Stomach (tissue), 8 donors: ENCODE measurements at regions not wholly inside any gene's neighbourhood (a gene's known extent, or its start where the extent isn't known, plus 50 kb on each side); places are given as distances from the start of the nearest gene placed in this dataset.

Experiments
- DNase-seq, 2 donors: peaks; one replicate each; pipeline versions ENCODE4 v3.0.0 to v3.0.0-alpha.2; 2013 to 2019
- H3K27ac ChIP-seq, 5 donors: fragments of 200-600 bp in 4 of 5; sonication (generic) in 4 of 5; one replicate each; pipeline ENCODE4 v1.5.1; 2013 to 2019; ENCODE audit warnings: mild to moderate bottlenecking in 1 of 5, moderate library complexity in 1 of 5
- H3K27me3 ChIP-seq, 3 donors: fragments of 200-600 bp; sonication (generic); one replicate each; pipeline ENCODE4 v1.5.1; 2017 to 2019; ENCODE audit warnings: mixed run types in 1 of 3
- H3K36me3 ChIP-seq, 4 donors: fragments of 200-600 bp; sonication (generic); 1 replicate in 3 of 4; 2 replicates in 1 of 4; pipeline ENCODE4 v1.5.1; 2016 to 2019
- H3K4me1 ChIP-seq, 4 donors: fragments of 200-600 bp; sonication (generic); one replicate each; pipeline ENCODE4 v1.5.1; 2016 to 2019
- H3K4me3 ChIP-seq, 4 donors: fragments of 200-600 bp; sonication (generic) in 3 of 4; one replicate each; pipeline ENCODE4 v1.5.1; 2016 to 2019; ENCODE audit warnings: mild to moderate bottlenecking in 1 of 4
- H3K9me3 ChIP-seq, 4 donors: fragments of 200-600 bp; sonication (generic); one replicate each; pipeline ENCODE4 v1.5.1; 2016 to 2019
- EP300 ChIP-seq: sonication (generic); formaldehyde crosslinking; IDR thresholded peaks from one replicate; pipeline ENCODE4 v1.6.1; 2017; ENCODE audit warnings: antibody characterized with exemption
- POLR2A ChIP-seq, 4 donors: fragments of 450-650 bp; IDR thresholded peaks; one replicate each; pipeline ENCODE4 v1.6.1; 2016; ENCODE audit warnings: antibody characterized with exemption in 4 of 4, control low read depth in 2 of 4, mild to moderate bottlenecking in 1 of 4, moderate library complexity in 1 of 4
- POLR2AphosphoS5 ChIP-seq, 3 donors: sonication (generic); formaldehyde crosslinking; IDR thresholded peaks; one replicate each; pipeline ENCODE4 v1.6.1; 2016; ENCODE audit warnings: antibody characterized with exemption in 3 of 3
- WGBS, 5 donors: extraction: QIAGEN DNeasy Blood & Tissue Kit in 3 of 5; methylation state at CpG; one replicate each; pipeline versions ENCODE4 v1.1.5 to v1.1.7; 2013 to 2018; 5-methylcytosine and 5-hydroxymethylcytosine counted together
- intact Hi-C: fragments of 100-400 bp; cut with DNase I; formaldehyde crosslinking; loops from one replicate; pipeline ENCODE4 v1.15.1; 2023; ENCODE audit warnings: low total_unique reads
- TF ChIP-seq, protein P1 (sequence below), 7 experiments: fragments of 450-650 bp in 4 of 7; fragments of 200-600 bp in 3 of 7; sonication (generic) in 3 of 7; IDR thresholded peaks; one replicate each; pipeline ENCODE4 v1.5.1; 2016 to 2019; ENCODE audit warnings: antibody characterized with exemption in 7 of 7, control low read depth in 2 of 7, mild to moderate bottlenecking in 1 of 7
- donor health status: healthy with polysubstance abuse.
- donor health status: Bipolar disorder and iron deficiency.
- donor health status: healthy.

- H3K36me3 ChIP-seq = no peaks in the 10 kb centered on the region
- H3K4me3 ChIP-seq = no peak overlapping the region
- no peak overlapping the region for H3K27ac ChIP-seq
- no peaks in the 10 kb centered on the region for H3K9me3 ChIP-seq
- TF ChIP-seq POLR2A (IDR thresholded peaks at IDR 0.05) (no peak), POLR2AphosphoS5 (IDR thresholded peaks at IDR 0.05) (no peak), EP300 (no peak)
- TF ChIP-seq, protein P1, sequence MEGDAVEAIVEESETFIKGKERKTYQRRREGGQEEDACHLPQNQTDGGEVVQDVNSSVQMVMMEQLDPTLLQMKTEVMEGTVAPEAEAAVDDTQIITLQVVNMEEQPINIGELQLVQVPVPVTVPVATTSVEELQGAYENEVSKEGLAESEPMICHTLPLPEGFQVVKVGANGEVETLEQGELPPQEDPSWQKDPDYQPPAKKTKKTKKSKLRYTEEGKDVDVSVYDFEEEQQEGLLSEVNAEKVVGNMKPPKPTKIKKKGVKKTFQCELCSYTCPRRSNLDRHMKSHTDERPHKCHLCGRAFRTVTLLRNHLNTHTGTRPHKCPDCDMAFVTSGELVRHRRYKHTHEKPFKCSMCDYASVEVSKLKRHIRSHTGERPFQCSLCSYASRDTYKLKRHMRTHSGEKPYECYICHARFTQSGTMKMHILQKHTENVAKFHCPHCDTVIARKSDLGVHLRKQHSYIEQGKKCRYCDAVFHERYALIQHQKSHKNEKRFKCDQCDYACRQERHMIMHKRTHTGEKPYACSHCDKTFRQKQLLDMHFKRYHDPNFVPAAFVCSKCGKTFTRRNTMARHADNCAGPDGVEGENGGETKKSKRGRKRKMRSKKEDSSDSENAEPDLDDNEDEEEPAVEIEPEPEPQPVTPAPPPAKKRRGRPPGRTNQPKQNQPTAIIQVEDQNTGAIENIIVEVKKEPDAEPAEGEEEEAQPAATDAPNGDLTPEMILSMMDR (IDR thresholded peaks at IDR 0.05) = no peak
- H3K4me1 ChIP-seq = peaks cover 0 to 12% (median 0%) of the 10 kb centered on the region in 4 donors
- intact Hi-C loops = no loop called here
- 27 to 49% (median 39%) methylated on average over 8 of the region's 8 CpGs for WGBS, 5 donors
- peak in 1 of 2 donors; percentile 24 for DNase-seq
- no peaks in the 10 kb centered on the region for H3K27me3 ChIP-seq
Observed at GRCh38 chr2:235170536-235171521, 219.0 kb downstream of the SH3BP4 start.

GRCh38 chr2:235171550-235172031 lies 219.8 kb downstream of the SH3BP4 start:
- H3K9me3 ChIP-seq = no peaks in the 10 kb centered on the region
- WGBS, 5 donors = 32 to 46% (median 37%) methylated on average over 4 of the region's 4 CpGs
- TF ChIP-seq POLR2AphosphoS5 (IDR thresholded peaks at IDR 0.05) (no peak), EP300 (no peak), POLR2A (IDR thresholded peaks at IDR 0.05) (no peak)
- TF ChIP-seq, protein P1 (IDR thresholded peaks at IDR 0.05) = no peak
- no peak for DNase-seq
- H3K4me1 ChIP-seq = peaks cover 0 to 12% (median 0%) of the 10 kb centered on the region in 4 donors
- no peaks in the 10 kb centered on the region for H3K36me3 ChIP-seq
- H3K27me3 ChIP-seq = no peaks in the 10 kb centered on the region
- H3K27ac ChIP-seq = no peak overlapping the region
- intact Hi-C loops = no loop called here
- H3K4me3 ChIP-seq = no peak overlapping the region

GRCh38 chr2:235180642-235181041 lies 228.8 kb downstream of the SH3BP4 start:
- intact Hi-C loops = no loop called here
- 88 to 91% (median 91%) methylated on average over 6 of the region's 6 CpGs for WGBS, 5 donors
- TF ChIP-seq, protein P1 (IDR thresholded peaks at IDR 0.05) = no peak
- TF ChIP-seq EP300 (no peak), POLR2AphosphoS5 (IDR thresholded peaks at IDR 0.05) (no peak), POLR2A (IDR thresholded peaks at IDR 0.05) (no peak)
- no peaks in the 10 kb centered on the region for H3K36me3 ChIP-seq
- H3K4me3 ChIP-seq = no peak overlapping the region
- no peak overlapping the region for H3K27ac ChIP-seq
- no peak for DNase-seq
- H3K27me3 ChIP-seq = peaks cover 0 to 8% (median 5%) of the 10 kb centered on the region in 3 donors
- no peaks in the 10 kb centered on the region for H3K4me1 ChIP-seq
- H3K9me3 ChIP-seq = peaks cover 0 to 4% (median 0%) of the 10 kb centered on the region in 4 donors

DNA sequence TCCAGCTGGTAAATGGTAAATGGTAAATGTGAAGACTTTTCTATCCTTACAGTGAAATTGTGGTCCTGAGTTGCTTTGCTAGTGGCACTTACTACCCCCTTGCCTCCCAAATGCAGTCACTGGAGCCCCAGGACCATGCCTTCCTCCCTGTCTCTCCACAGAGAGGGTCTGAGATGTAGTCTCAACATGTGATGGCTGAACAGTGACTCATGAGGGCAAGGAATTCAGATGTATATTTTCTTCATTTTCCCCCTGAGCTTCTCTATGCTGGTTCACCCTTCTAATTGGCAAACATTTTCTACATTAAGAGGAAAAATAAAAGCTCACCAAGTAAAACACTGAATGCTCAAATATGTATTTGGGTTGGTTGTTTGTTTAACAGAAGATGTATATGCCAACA lies 232.0 kb downstream of the SH3BP4 start:
- Histone ChIP-seq H3K27ac (no peak overlapping the region), H3K36me3 (no peaks in the 10 kb centered on the region), H3K27me3 (peaks cover 0 to 8% (median 5%) of the 10 kb centered on the region in 3 donors), H3K9me3 (peaks cover 0 to 9% (median 0%) of the 10 kb centered on the region in 4 donors), H3K4me3 (no peak overlapping the region), H3K4me1 (no peaks in the 10 kb centered on the region)
- no peak for DNase-seq
- no peak for TF ChIP-seq POLR2A (IDR thresholded peaks at IDR 0.05)
- TF ChIP-seq EP300 = no peak
- TF ChIP-seq POLR2AphosphoS5 (IDR thresholded peaks at IDR 0.05) = no peak
- TF ChIP-seq, protein P1 (IDR thresholded peaks at IDR 0.05) = no peak
- intact Hi-C loops = no loop called here
